ENCODE measurements at regions not wholly inside any gene's neighbourhood (a gene's known extent, or its start where the extent isn't known, plus 50 kb on each side); places are given as distances from the start of the nearest gene placed in this dataset.

DNA sequence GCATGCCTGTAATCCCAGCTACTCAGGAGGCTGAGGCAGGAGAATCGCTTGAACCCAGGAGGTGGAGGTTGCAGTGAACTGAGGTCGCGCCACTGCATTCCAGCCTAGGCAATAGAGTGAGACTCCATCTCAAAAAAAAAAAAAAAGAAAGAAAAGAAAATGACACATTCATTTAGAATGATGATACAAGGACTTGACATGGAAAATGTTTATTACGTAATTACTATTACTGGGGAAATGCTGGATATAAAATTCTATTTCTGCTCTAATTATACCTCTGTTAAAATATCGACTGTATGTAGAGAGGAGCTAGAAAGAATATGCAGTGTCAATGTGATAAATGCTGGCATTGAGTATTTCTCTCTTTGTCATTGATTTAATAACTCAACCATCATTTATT, 54.7 kb upstream of the CTPS1 start:
- no CpG with 5 or more reads among the region's 5 CpGs for WGBS (ENCODE audit: insufficient coverage)
- Mint-ChIP-seq H3K27ac (no peak overlapping the region), H3K4me3 (no peak overlapping the region), H3K27me3 (ENCODE audit: low read depth in 3 of 3) (peaks cover 6 to 9% (median 8%) of the 10 kb centered on the region in 3 donors), H3K9me3 (peaks cover 0 to 2% (median 0%) of the 10 kb centered on the region in 7 donors), H3K4me1 (peaks cover 11% of the 10 kb centered on the region), H3K36me3 (no peaks in the 10 kb centered on the region)
- TF ChIP-seq, protein P1, sequence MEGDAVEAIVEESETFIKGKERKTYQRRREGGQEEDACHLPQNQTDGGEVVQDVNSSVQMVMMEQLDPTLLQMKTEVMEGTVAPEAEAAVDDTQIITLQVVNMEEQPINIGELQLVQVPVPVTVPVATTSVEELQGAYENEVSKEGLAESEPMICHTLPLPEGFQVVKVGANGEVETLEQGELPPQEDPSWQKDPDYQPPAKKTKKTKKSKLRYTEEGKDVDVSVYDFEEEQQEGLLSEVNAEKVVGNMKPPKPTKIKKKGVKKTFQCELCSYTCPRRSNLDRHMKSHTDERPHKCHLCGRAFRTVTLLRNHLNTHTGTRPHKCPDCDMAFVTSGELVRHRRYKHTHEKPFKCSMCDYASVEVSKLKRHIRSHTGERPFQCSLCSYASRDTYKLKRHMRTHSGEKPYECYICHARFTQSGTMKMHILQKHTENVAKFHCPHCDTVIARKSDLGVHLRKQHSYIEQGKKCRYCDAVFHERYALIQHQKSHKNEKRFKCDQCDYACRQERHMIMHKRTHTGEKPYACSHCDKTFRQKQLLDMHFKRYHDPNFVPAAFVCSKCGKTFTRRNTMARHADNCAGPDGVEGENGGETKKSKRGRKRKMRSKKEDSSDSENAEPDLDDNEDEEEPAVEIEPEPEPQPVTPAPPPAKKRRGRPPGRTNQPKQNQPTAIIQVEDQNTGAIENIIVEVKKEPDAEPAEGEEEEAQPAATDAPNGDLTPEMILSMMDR (IDR thresholded peaks at IDR 0.05): no peak
- Histone ChIP-seq H3K4me3 (replicated peaks in 1 of 3; ENCODE audit: low read depth in 2 of 3, low read length in 3 of 3) (no peak overlapping the region), H3K27ac (ENCODE audit: low read depth in 1 of 2, low read length in 2 of 2) (no peak overlapping the region), H3K4me2 (replicated peaks; ENCODE audit: extremely low read depth, low read length, poor library complexity, severe bottlenecking) (no peak overlapping the region), H2AFZ (ENCODE audit: insufficient read depth, low read depth, low read length, poor library complexity, severe bottlenecking) (no peak overlapping the region), H3K9ac (ENCODE audit: insufficient read depth, low read length, poor library complexity, severe bottlenecking) (no peak overlapping the region), H4K20me1 (ENCODE audit: insufficient read depth, low read length) (no peaks in the 10 kb centered on the region), H3K36me3 (replicated peaks in 1 of 2; ENCODE audit: control insufficient read depth in 1 of 2, insufficient read depth in 2 of 2, low read length in 2 of 2) (no peaks in the 10 kb centered on the region), H3K27me3 (ENCODE audit: control insufficient read depth in 2 of 2, insufficient read depth in 2 of 2, low read length in 2 of 2) (no peaks in the 10 kb centered on the region), H3K4me1 (ENCODE audit: control insufficient read depth in 1 of 2, insufficient read depth in 2 of 2, low read length in 2 of 2) (peaks cover 0 to 5% of the 10 kb centered on the region in 2 donors), H3K79me2 (ENCODE audit: insufficient read depth, low read length) (no peaks in the 10 kb centered on the region), H3K9me3 (replicated peaks in 1 of 2; ENCODE audit: control insufficient read depth in 1 of 2, insufficient read depth in 1 of 2, low read length in 2 of 2) (no peaks in the 10 kb centered on the region)
- no peak for DNase-seq
- intact Hi-C loops (cut with micrococcal nuclease): no loop called here

DNA sequence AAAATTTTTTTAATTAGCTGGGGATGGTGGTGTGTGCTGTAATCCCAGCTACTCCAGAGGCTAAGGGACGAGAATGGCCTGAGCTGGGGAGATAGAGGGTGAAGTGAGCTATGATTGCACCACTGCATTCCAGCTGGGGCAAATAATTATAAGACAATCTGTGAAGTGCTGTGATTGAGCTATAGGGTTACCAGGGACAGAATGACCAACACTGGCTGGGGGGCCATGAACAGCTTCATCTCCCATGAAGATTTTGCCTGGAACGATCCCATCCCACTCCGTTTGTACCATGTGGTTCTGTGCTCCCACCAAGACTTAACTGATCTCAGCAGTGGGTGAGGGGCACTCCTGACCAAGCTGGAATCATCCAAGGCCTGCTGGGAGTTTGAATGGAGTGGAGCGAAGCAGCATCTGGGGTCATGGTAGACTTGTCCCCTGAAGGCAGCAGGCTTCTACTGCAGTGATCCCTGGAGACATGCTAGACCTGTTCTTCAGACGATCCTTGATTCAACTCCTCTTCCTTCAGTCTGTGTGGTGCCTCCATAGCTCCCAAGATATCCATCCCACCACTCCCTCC, 53.6 kb upstream of the CTPS1 start:
- Histone ChIP-seq H4K20me1 (ENCODE audit: insufficient read depth, low read length) (no peaks in the 10 kb centered on the region), H3K79me2 (ENCODE audit: insufficient read depth, low read length) (no peaks in the 10 kb centered on the region), H3K9ac (ENCODE audit: insufficient read depth, low read length, poor library complexity, severe bottlenecking) (no peak overlapping the region), H3K27me3 (ENCODE audit: control insufficient read depth in 2 of 2, insufficient read depth in 2 of 2, low read length in 2 of 2) (no peaks in the 10 kb centered on the region), H3K4me3 (replicated peaks in 1 of 3; ENCODE audit: low read depth in 2 of 3, low read length in 3 of 3) (no peak overlapping the region), H2AFZ (ENCODE audit: insufficient read depth, low read depth, low read length, poor library complexity, severe bottlenecking) (no peak overlapping the region), H3K4me2 (replicated peaks; ENCODE audit: extremely low read depth, low read length, poor library complexity, severe bottlenecking) (no peak overlapping the region), H3K36me3 (replicated peaks in 1 of 2; ENCODE audit: control insufficient read depth in 1 of 2, insufficient read depth in 2 of 2, low read length in 2 of 2) (no peaks in the 10 kb centered on the region), H3K4me1 (ENCODE audit: control insufficient read depth in 1 of 2, insufficient read depth in 2 of 2, low read length in 2 of 2) (peaks cover 0 to 5% of the 10 kb centered on the region in 2 donors), H3K27ac (ENCODE audit: low read depth in 1 of 2, low read length in 2 of 2) (no peak overlapping the region), H3K9me3 (replicated peaks in 1 of 2; ENCODE audit: control insufficient read depth in 1 of 2, insufficient read depth in 1 of 2, low read length in 2 of 2) (no peaks in the 10 kb centered on the region)
- Mint-ChIP-seq H3K36me3 (no peaks in the 10 kb centered on the region), H3K27me3 (ENCODE audit: low read depth in 3 of 3) (peaks cover 5 to 12% (median 6%) of the 10 kb centered on the region in 3 donors), H3K4me3 (no peak overlapping the region), H3K4me1 (peaks cover 11% of the 10 kb centered on the region), H3K9me3 (peaks cover 0 to 4% (median 0%) of the 10 kb centered on the region in 7 donors), H3K27ac (no peak overlapping the region)
- no peak for DNase-seq
- 100% methylated on average over 1 of the region's 5 CpGs for WGBS (ENCODE audit: insufficient coverage)
- intact Hi-C loops (cut with micrococcal nuclease): no loop called here
- TF ChIP-seq, protein P1 (IDR thresholded peaks at IDR 0.05): no peak

Data from CD14-positive monocyte (primary cell).